ENCODE measurements at regions not wholly inside any gene's neighbourhood (a gene's known extent, or its start where the extent isn't known, plus 50 kb on each side); places are given as distances from the start of the nearest gene placed in this dataset.

GRCh38 chr6:137415834-137416190 lies 78.4 kb downstream of the OLIG3 start:
- Histone ChIP-seq H3K4me1 (ENCODE audit: insufficient read depth, low read length, poor library complexity, severe bottlenecking) (no peaks in the 10 kb centered on the region), H4K20me1 (ENCODE audit: insufficient read depth, low read length, poor library complexity, severe bottlenecking) (no peaks in the 10 kb centered on the region), H3K9me3 (ENCODE audit: insufficient read depth, low read depth, low read length) (no peaks in the 10 kb centered on the region), H3K9me2 (replicated peaks; ENCODE audit: low read depth, low read length) (no peaks in the 10 kb centered on the region), H3K9ac (ENCODE audit: low read depth, low read length, poor library complexity, severe bottlenecking) (no peak overlapping the region), H3K36me3 (ENCODE audit: insufficient read depth, low read length) (no peaks in the 10 kb centered on the region), H3K27me3 (ENCODE audit: insufficient read depth, low read length, poor library complexity, severe bottlenecking) (no peaks in the 10 kb centered on the region), H3K4me2 (ENCODE audit: low read depth, low read length, poor library complexity, severe bottlenecking) (no peak overlapping the region), H3K79me2 (ENCODE audit: insufficient read depth, low read length) (no peaks in the 10 kb centered on the region), H2AFZ (ENCODE audit: low read length) (peak overlapping the region; percentile 74; the same call in 1 of the 2 replicates), H3K4me3 (ENCODE audit: low read length, poor library complexity, severe bottlenecking) (peak overlapping the region; percentile 51), H3F3A (ENCODE audit: low read depth) (no peaks in the 10 kb centered on the region)
- no peak for TF ChIP-seq CTCF (conservative IDR thresholded peaks at IDR 0.05; ENCODE audit: low read length)
- TF ChIP-seq EZH2phosphoT487 (IDR thresholded peaks at IDR 0.05; ENCODE audit: borderline replicate concordance): no peak

GRCh38 chr6:137415127-137415833 lies 78.9 kb downstream of the OLIG3 start:
- Histone ChIP-seq H3K27me3 (ENCODE audit: insufficient read depth, low read length, poor library complexity, severe bottlenecking) (no peaks in the 10 kb centered on the region), H3K9me2 (replicated peaks; ENCODE audit: low read depth, low read length) (no peaks in the 10 kb centered on the region), H3K9me3 (ENCODE audit: insufficient read depth, low read depth, low read length) (no peaks in the 10 kb centered on the region), H3K79me2 (ENCODE audit: insufficient read depth, low read length) (no peaks in the 10 kb centered on the region), H3K36me3 (ENCODE audit: insufficient read depth, low read length) (no peaks in the 10 kb centered on the region), H4K20me1 (ENCODE audit: insufficient read depth, low read length, poor library complexity, severe bottlenecking) (no peaks in the 10 kb centered on the region), H3K9ac (ENCODE audit: low read depth, low read length, poor library complexity, severe bottlenecking) (no peak overlapping the region), H3F3A (ENCODE audit: low read depth) (no peaks in the 10 kb centered on the region), H2AFZ (ENCODE audit: low read length) (peak overlapping the region; percentile 74), H3K4me1 (ENCODE audit: insufficient read depth, low read length, poor library complexity, severe bottlenecking) (no peaks in the 10 kb centered on the region), H3K4me2 (ENCODE audit: low read depth, low read length, poor library complexity, severe bottlenecking) (peak overlapping the region; percentile 52), H3K4me3 (ENCODE audit: low read length, poor library complexity, severe bottlenecking) (peak overlapping the region; percentile 51)
- TF ChIP-seq EZH2phosphoT487 (IDR thresholded peaks at IDR 0.05; ENCODE audit: borderline replicate concordance) (no peak), CTCF (conservative IDR thresholded peaks at IDR 0.05; ENCODE audit: low read length) (peak; percentile 64)

- H2AFZ ChIP-seq (ENCODE audit: low read length): no peak overlapping the region
- no peaks in the 10 kb centered on the region for H3F3A ChIP-seq (ENCODE audit: low read depth)
- H3K79me2 ChIP-seq (ENCODE audit: insufficient read depth, low read length): no peaks in the 10 kb centered on the region
- H3K9me2 ChIP-seq (replicated peaks; ENCODE audit: low read depth, low read length): no peaks in the 10 kb centered on the region
- H3K4me2 ChIP-seq (ENCODE audit: low read depth, low read length, poor library complexity, severe bottlenecking): no peak overlapping the region
- no peaks in the 10 kb centered on the region for H3K36me3 ChIP-seq (ENCODE audit: insufficient read depth, low read length)
- no peaks in the 10 kb centered on the region for H3K27me3 ChIP-seq (ENCODE audit: insufficient read depth, low read length, poor library complexity, severe bottlenecking)
- no peaks in the 10 kb centered on the region for H3K4me1 ChIP-seq (ENCODE audit: insufficient read depth, low read length, poor library complexity, severe bottlenecking)
- TF ChIP-seq EZH2phosphoT487 (IDR thresholded peaks at IDR 0.05; ENCODE audit: borderline replicate concordance): no peak
- TF ChIP-seq CTCF (conservative IDR thresholded peaks at IDR 0.05; ENCODE audit: low read length): no peak
- H3K9ac ChIP-seq (ENCODE audit: low read depth, low read length, poor library complexity, severe bottlenecking): no peak overlapping the region
- H3K4me3 ChIP-seq (ENCODE audit: low read length, poor library complexity, severe bottlenecking): no peak overlapping the region
- H4K20me1 ChIP-seq (ENCODE audit: insufficient read depth, low read length, poor library complexity, severe bottlenecking): no peaks in the 10 kb centered on the region
- H3K9me3 ChIP-seq (ENCODE audit: insufficient read depth, low read depth, low read length): no peaks in the 10 kb centered on the region
These were observed 79.6 kb downstream of the OLIG3 start for GRCh38 chr6:137414599-137414998.
